Osteoblast (primary cell): ENCODE measurements at regions not wholly inside any gene's neighbourhood (a gene's known extent, or its start where the extent isn't known, plus 50 kb on each side); places are given as distances from the start of the nearest gene placed in this dataset.

Experiments
- DNase-seq: peaks from one replicate; pipeline ENCODE4 v3.0.0; 2011; ENCODE audit warnings: low spot score, mixed read lengths; ENCODE audit not compliant: insufficient read length; ENCODE audit errors: missing footprints
- H2AFZ ChIP-seq: 2 replicates; pipeline ENCODE4 v1.6.0; 2011; ENCODE audit warnings: mild to moderate bottlenecking, low read length
- H3K27ac ChIP-seq: 2 replicates; pipeline ENCODE4 v1.5.1; 2011; ENCODE audit warnings: mild to moderate bottlenecking, low read depth, low read length, moderate library complexity
- H3K27me3 ChIP-seq: 2 replicates; pipeline ENCODE4 v1.6.0; 2012; ENCODE audit warnings: mild to moderate bottlenecking, control low read depth, inconsistent platforms, low read length, moderate library complexity; ENCODE audit not compliant: insufficient read depth
- H3K36me3 ChIP-seq: 2 replicates; pipeline ENCODE4 v1.5.1; 2011; ENCODE audit warnings: mild to moderate bottlenecking, low read length, control low read depth, moderate library complexity; ENCODE audit not compliant: insufficient read depth
- H3K4me1 ChIP-seq: 2 replicates; pipeline ENCODE4 v1.5.1; 2011; ENCODE audit warnings: mild to moderate bottlenecking, low read length, control low read depth, moderate library complexity; ENCODE audit not compliant: insufficient read depth
- H3K4me2 ChIP-seq: 2 replicates; pipeline ENCODE4 v1.6.0; 2011; ENCODE audit warnings: mild to moderate bottlenecking, low read length; ENCODE audit not compliant: insufficient read depth
- H3K4me3 ChIP-seq: fragments of 200-600 bp; sonication (generic); 3 replicates; pipeline ENCODE4 v1.5.1; 2012; ENCODE audit warnings: mild to moderate bottlenecking, low read length, inconsistent platforms; ENCODE audit not compliant: insufficient read depth
- H3K79me2 ChIP-seq: 2 replicates; pipeline ENCODE4 v1.6.0; 2012; ENCODE audit warnings: mild to moderate bottlenecking, low read length, control low read depth, inconsistent platforms; ENCODE audit not compliant: insufficient read depth
- H3K9me3 ChIP-seq: 2 replicates; pipeline ENCODE4 v1.5.1; 2011; ENCODE audit warnings: low read depth, low read length, control low read depth
- H4K20me1 ChIP-seq: 2 replicates; pipeline ENCODE4 v1.6.0; 2012; ENCODE audit warnings: mild to moderate bottlenecking, low read length, control low read depth; ENCODE audit not compliant: insufficient read depth
- TF ChIP-seq, protein P1 (sequence below): IDR thresholded peaks from 2 replicates; pipeline ENCODE4 v1.5.1; 2011; ENCODE audit warnings: mild to moderate bottlenecking, low read depth, low read length, moderate library complexity; ENCODE audit errors: extremely low read depth

- H2AFZ ChIP-seq: no peak overlapping the region
- no peaks in the 10 kb centered on the region for H4K20me1 ChIP-seq
- no peak overlapping the region for H3K4me3 ChIP-seq
- no peaks in the 10 kb centered on the region for H3K27me3 ChIP-seq
- H3K36me3 ChIP-seq: no peaks in the 10 kb centered on the region
- peak overlapping the region; percentile 49 for H3K27ac ChIP-seq
- no peaks in the 10 kb centered on the region for H3K9me3 ChIP-seq
- H3K4me2 ChIP-seq: no peak overlapping the region
- TF ChIP-seq, protein P1, sequence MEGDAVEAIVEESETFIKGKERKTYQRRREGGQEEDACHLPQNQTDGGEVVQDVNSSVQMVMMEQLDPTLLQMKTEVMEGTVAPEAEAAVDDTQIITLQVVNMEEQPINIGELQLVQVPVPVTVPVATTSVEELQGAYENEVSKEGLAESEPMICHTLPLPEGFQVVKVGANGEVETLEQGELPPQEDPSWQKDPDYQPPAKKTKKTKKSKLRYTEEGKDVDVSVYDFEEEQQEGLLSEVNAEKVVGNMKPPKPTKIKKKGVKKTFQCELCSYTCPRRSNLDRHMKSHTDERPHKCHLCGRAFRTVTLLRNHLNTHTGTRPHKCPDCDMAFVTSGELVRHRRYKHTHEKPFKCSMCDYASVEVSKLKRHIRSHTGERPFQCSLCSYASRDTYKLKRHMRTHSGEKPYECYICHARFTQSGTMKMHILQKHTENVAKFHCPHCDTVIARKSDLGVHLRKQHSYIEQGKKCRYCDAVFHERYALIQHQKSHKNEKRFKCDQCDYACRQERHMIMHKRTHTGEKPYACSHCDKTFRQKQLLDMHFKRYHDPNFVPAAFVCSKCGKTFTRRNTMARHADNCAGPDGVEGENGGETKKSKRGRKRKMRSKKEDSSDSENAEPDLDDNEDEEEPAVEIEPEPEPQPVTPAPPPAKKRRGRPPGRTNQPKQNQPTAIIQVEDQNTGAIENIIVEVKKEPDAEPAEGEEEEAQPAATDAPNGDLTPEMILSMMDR: no peak
- no peak for DNase-seq
- H3K79me2 ChIP-seq: no peaks in the 10 kb centered on the region
- H3K4me1 ChIP-seq: peaks cover 10% of the 10 kb centered on the region
These were observed 446.9 kb downstream of the COG6 start for GRCh38 chr13:40102360-40102727.

DNA sequence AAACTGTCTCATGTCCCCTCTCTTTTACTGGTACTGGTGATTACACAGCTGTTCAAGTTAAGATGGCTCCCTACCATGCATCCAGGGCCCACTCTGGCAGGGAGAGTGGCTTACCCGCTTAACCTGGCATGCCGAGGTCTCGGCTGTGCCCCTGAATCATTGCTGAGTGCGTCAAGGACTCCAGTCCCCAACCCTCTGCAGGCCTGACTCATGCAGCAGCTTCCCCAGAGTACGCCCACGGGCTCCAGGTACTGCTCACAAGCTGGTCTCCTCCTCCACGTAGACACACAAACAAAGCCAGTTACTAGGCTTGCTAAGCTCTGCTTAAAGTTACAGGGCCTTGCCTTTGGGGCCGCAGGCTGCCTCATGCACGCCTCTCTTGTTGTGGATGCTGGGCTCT, 447.4 kb downstream of the COG6 start:
- no peak overlapping the region for H3K4me3 ChIP-seq
- no peaks in the 10 kb centered on the region for H3K27me3 ChIP-seq
- H3K4me1 ChIP-seq: peaks cover 10% of the 10 kb centered on the region
- no peak overlapping the region for H3K4me2 ChIP-seq
- H3K9me3 ChIP-seq: no peaks in the 10 kb centered on the region
- peak overlapping the region; percentile 49 for H3K27ac ChIP-seq
- H3K36me3 ChIP-seq: no peaks in the 10 kb centered on the region
- peak; percentile 55 for DNase-seq
- no peaks in the 10 kb centered on the region for H4K20me1 ChIP-seq
- H2AFZ ChIP-seq: peak overlapping the region; percentile 20
- TF ChIP-seq, protein P1: no peak
- H3K79me2 ChIP-seq: no peaks in the 10 kb centered on the region

DNA sequence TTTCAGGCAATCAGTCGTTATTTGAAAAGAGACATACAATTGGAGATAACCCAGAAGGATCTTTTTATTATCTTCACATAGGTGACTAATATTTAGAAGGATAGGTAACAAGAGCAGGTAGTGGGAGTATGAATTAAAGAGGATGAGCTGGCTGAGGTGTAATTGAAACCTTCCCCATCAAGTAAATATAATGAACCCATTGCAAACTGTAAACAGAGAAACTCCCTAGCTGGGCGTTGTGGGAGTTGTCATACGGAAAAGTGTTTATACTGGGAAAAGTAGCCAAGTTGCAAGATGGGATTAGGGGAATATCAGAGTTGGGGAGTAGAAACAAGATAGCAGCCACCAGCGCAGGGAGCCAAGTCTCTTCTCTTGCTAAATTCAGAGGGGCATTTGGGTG, 448.4 kb downstream of the COG6 start:
- Histone ChIP-seq H3K36me3 (no peaks in the 10 kb centered on the region), H3K4me2 (no peak overlapping the region), H3K27ac (no peak overlapping the region), H3K4me1 (peaks cover 13% of the 10 kb centered on the region), H3K4me3 (no peak overlapping the region), H3K27me3 (no peaks in the 10 kb centered on the region), H3K9me3 (no peaks in the 10 kb centered on the region), H2AFZ (no peak overlapping the region), H4K20me1 (no peaks in the 10 kb centered on the region), H3K79me2 (no peaks in the 10 kb centered on the region)
- TF ChIP-seq, protein P1: no peak
- DNase-seq: no peak

DNA sequence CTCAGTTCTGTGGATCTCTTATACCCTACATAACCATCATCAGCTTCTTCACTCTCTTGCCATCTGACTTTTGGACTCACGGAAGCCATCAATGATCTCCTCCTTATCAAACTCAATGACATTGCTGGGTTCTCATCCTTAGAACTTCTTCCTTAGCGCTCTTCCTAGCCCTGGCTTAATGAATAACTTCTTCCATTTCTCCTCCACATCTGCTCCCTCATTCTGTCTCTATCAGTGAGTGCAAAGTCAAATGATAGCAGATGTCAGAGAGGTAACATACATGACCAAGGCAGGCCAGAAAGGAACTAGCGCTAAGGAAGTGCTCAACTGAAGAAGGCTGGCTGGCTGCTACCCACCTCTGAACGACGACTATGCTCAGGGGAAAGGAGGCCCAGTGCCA, 449.8 kb downstream of the COG6 start:
- DNase-seq: no peak
- Histone ChIP-seq H3K36me3 (no peaks in the 10 kb centered on the region), H3K4me2 (no peak overlapping the region), H3K9me3 (no peaks in the 10 kb centered on the region), H3K27ac (no peak overlapping the region), H2AFZ (no peak overlapping the region), H3K4me3 (no peak overlapping the region), H4K20me1 (no peaks in the 10 kb centered on the region), H3K79me2 (no peaks in the 10 kb centered on the region), H3K27me3 (no peaks in the 10 kb centered on the region), H3K4me1 (peaks cover 26% of the 10 kb centered on the region)
- TF ChIP-seq, protein P1: no peak
